ENCODE measurements at regions not wholly inside any gene's neighbourhood (a gene's known extent, or its start where the extent isn't known, plus 50 kb on each side); places are given as distances from the start of the nearest gene placed in this dataset.

- no peaks in the 10 kb centered on the region for H3K36me3 ChIP-seq (replicated peaks; ENCODE audit: control insufficient read depth, insufficient read depth, low read length)
Measured at GRCh38 chr5:74252044-74252443, 388.5 kb downstream of the ENC1 start.

DNA sequence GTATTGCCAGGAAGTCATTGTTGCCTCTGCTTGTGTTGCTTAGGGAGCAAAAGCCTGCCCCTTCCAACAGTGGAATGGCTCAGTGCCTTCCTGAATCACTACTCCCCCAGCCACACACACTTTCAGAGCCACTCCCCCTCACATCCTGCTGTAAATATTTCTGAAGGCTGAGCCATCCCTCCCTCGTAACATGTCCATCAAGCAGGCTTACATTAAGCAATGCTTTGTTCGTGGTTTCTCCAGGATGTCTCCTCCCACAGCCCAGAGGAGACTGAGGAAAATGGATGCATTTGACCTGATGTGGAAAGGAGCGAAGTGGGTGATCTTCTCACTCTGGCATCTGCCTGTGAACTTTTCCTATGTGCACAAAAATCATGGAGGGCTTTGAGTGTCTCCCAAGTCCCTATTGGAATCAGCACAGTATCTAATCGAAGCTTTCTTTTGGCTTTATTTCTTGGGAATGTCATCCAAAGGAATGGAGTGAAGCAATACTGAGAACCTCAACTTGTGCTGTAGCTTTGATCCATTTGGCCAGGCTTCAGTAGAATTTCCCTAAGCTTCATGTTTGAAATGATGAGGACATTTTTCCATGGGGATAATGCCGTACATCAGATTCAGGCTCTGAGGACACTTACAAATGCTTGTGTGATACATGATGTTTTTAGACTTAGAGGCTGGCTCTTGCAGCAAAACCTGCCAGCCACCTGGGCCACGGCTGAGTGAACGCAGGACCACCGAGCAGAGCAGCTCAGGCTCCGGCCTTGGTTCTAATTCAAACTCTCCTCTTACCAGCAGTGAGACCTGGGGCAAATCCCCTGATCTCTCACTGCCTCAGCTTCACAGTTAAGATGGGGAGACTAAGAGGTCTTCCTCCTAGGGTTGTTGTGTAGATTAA, 389.1 kb downstream of the ENC1 start:
- no peak for DNase-seq
- no peaks in the 10 kb centered on the region for H3K27me3 ChIP-seq (ENCODE audit: control insufficient read depth, insufficient read depth, low read length)

More at GRCh38 chr5:74252044-74252443, 388.5 kb downstream of the ENC1 start:
- no peak for DNase-seq
- Histone ChIP-seq H3K27me3 (ENCODE audit: control insufficient read depth, insufficient read depth, low read length) (no peaks in the 10 kb centered on the region), H3K4me3 (ENCODE audit: insufficient read depth, low read depth, low read length) (no peak overlapping the region)

GRCh38 chr5:74250304-74251102, 390.0 kb downstream of the ENC1 start:
- DNase-seq: no peak
- Histone ChIP-seq H3K27me3 (ENCODE audit: control insufficient read depth, insufficient read depth, low read length) (no peaks in the 10 kb centered on the region), H3K4me3 (ENCODE audit: insufficient read depth, low read depth, low read length) (no peak overlapping the region), H3K36me3 (replicated peaks; ENCODE audit: control insufficient read depth, insufficient read depth, low read length) (no peaks in the 10 kb centered on the region)

More for the DNA sequence above, 389.1 kb downstream of the ENC1 start:
- Histone ChIP-seq H3K4me3 (ENCODE audit: insufficient read depth, low read depth, low read length) (no peak overlapping the region), H3K36me3 (replicated peaks; ENCODE audit: control insufficient read depth, insufficient read depth, low read length) (no peaks in the 10 kb centered on the region)

DNA sequence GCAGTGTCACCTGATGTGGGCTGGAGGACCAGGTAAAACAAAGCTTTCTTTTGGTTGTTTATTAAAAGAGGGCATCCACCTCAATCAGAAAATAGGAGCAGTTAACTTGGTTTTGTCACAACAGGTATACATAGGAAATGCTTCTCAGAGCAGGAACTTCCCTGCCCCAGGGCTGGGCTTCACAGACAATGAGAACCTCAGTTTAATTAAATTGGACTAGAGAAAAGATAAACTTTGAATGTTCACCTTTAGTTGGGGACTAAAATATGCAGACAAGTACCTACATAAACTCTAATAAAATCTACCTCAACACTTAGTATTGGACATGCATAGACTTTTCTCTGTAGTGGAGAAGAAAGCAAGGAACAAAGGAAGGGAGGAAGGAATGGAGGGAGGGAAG, 392.0 kb downstream of the ENC1 start:
- Histone ChIP-seq H3K27me3 (ENCODE audit: control insufficient read depth, insufficient read depth, low read length) (no peaks in the 10 kb centered on the region), H3K4me3 (ENCODE audit: insufficient read depth, low read depth, low read length) (no peak overlapping the region), H3K36me3 (replicated peaks; ENCODE audit: control insufficient read depth, insufficient read depth, low read length) (no peaks in the 10 kb centered on the region)
- no peak for DNase-seq

- no peak for DNase-seq
- Histone ChIP-seq H3K27me3 (ENCODE audit: control insufficient read depth, insufficient read depth, low read length) (no peaks in the 10 kb centered on the region), H3K36me3 (replicated peaks; ENCODE audit: control insufficient read depth, insufficient read depth, low read length) (no peaks in the 10 kb centered on the region), H3K4me3 (ENCODE audit: insufficient read depth, low read depth, low read length) (no peak overlapping the region)
Measured at GRCh38 chr5:74244406-74244805, 396.1 kb downstream of the ENC1 start.

DNA sequence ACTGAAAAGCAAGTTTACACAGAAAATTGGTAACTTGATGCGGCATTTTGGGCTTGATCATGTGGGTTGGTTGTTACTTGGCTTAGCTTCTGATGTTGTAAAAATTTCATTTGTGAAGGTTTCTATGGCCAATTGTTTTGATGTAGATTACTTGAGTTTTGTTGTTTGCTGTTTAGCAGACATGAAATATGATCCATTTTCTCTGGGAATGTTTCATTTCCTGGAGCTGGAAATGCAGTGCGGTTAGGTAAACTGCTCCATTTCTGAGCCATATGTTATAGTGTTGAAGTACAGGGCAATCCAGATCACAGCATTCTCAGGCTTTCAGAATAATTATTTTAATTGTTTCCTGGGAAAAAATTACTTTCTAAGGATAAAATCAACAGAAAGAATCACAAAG, 396.9 kb downstream of the ENC1 start:
- Histone ChIP-seq H3K36me3 (replicated peaks; ENCODE audit: control insufficient read depth, insufficient read depth, low read length) (no peaks in the 10 kb centered on the region), H3K4me3 (ENCODE audit: insufficient read depth, low read depth, low read length) (no peak overlapping the region), H3K27me3 (ENCODE audit: control insufficient read depth, insufficient read depth, low read length) (no peaks in the 10 kb centered on the region)
- no peak for DNase-seq

DNA sequence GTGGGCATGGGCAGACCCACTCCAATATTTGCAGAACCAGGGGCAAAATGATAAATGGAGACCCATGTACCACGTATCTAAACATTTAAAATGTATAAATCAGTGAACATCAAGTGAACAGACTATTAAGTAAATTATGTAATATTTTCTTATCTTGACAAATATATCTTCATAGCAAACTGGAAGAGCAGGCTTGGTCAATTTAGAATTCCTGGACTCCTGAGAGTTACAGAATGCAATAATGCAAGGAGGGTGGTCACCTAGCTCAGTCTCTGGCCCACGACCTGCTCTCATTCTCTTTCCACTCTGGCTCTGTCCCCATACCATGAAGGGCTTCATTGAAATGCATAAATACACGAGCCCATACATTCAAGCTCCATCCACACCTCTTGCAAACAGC, 398.0 kb downstream of the ENC1 start:
- Histone ChIP-seq H3K27me3 (ENCODE audit: control insufficient read depth, insufficient read depth, low read length) (no peaks in the 10 kb centered on the region), H3K4me3 (ENCODE audit: insufficient read depth, low read depth, low read length) (no peak overlapping the region), H3K36me3 (replicated peaks; ENCODE audit: control insufficient read depth, insufficient read depth, low read length) (no peaks in the 10 kb centered on the region)
- no peak for DNase-seq

DNA sequence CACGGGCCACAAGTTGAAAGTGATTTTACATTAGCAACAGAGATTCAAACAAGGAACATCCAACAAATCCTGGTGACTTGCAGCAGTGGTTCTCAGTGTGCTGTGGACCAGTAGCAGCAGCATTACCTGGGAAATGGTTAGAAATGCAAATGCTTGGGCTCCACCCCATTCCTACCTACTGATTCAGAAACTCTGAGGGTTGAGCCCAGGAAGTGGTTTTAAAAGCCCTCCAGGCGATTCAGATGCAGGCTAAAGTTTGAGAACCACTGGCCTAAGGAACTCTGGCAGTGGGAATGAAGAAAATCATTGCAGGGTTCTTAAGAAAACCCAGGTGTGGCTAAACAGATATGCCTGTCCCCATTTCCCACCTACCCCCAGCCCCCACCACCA, 398.8 kb downstream of the ENC1 start:
- DNase-seq: no peak
- H3K27me3 ChIP-seq (ENCODE audit: control insufficient read depth, insufficient read depth, low read length): no peaks in the 10 kb centered on the region
- H3K4me3 ChIP-seq (ENCODE audit: insufficient read depth, low read depth, low read length): no peak overlapping the region
- no peaks in the 10 kb centered on the region for H3K36me3 ChIP-seq (replicated peaks; ENCODE audit: control insufficient read depth, insufficient read depth, low read length)

- no peaks in the 10 kb centered on the region for H3K27me3 ChIP-seq (ENCODE audit: control insufficient read depth, insufficient read depth, low read length)
- no peak overlapping the region for H3K4me3 ChIP-seq (ENCODE audit: insufficient read depth, low read depth, low read length)
- no peak for DNase-seq
- H3K36me3 ChIP-seq (replicated peaks; ENCODE audit: control insufficient read depth, insufficient read depth, low read length): no peaks in the 10 kb centered on the region
Measured at GRCh38 chr5:74240783-74241750, 399.5 kb downstream of the ENC1 start.

GRCh38 chr5:74239261-74239660, 401.3 kb downstream of the ENC1 start:
- H3K27me3 ChIP-seq (ENCODE audit: control insufficient read depth, insufficient read depth, low read length): no peaks in the 10 kb centered on the region
- no peak overlapping the region for H3K4me3 ChIP-seq (ENCODE audit: insufficient read depth, low read depth, low read length)
- no peaks in the 10 kb centered on the region for H3K36me3 ChIP-seq (replicated peaks; ENCODE audit: control insufficient read depth, insufficient read depth, low read length)
- no peak for DNase-seq

DNA sequence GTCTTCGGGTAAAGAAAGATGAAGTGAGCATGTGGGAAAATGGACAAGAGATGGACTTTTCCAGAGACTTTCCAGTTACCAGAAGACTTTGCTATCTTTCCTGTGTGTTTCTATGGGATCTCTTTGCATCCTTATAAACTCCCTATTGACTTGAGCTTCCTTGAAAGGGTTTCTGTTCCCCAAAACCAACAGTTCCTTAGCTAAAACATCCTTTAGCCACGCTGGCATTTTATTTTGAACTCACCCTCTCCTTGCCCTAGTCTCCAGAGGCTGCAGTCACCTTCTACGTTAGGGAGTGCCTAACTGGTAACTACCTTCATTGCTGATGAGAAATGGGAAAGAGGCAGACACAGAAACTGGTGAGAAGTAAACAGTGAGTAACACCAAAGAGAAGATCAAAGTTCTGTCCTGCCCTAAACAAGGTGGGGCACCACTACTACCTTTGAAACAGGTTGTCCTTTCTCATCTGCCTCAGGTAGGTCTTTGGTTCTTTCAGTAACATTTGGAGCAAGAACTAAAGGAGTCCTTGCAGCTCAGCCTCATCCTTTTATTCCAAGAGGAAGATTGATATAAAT, 402.9 kb downstream of the ENC1 start:
- DNase-seq: no peak
- Histone ChIP-seq H3K36me3 (replicated peaks; ENCODE audit: control insufficient read depth, insufficient read depth, low read length) (no peaks in the 10 kb centered on the region), H3K4me3 (ENCODE audit: insufficient read depth, low read depth, low read length) (no peak overlapping the region), H3K27me3 (ENCODE audit: control insufficient read depth, insufficient read depth, low read length) (no peaks in the 10 kb centered on the region)

- Histone ChIP-seq H3K27me3 (ENCODE audit: control insufficient read depth, insufficient read depth, low read length) (no peaks in the 10 kb centered on the region), H3K36me3 (replicated peaks; ENCODE audit: control insufficient read depth, insufficient read depth, low read length) (no peaks in the 10 kb centered on the region), H3K4me3 (ENCODE audit: insufficient read depth, low read depth, low read length) (no peak overlapping the region)
- no peak for DNase-seq
Measured at GRCh38 chr5:74235552-74235951, 405.0 kb downstream of the ENC1 start.

DNA sequence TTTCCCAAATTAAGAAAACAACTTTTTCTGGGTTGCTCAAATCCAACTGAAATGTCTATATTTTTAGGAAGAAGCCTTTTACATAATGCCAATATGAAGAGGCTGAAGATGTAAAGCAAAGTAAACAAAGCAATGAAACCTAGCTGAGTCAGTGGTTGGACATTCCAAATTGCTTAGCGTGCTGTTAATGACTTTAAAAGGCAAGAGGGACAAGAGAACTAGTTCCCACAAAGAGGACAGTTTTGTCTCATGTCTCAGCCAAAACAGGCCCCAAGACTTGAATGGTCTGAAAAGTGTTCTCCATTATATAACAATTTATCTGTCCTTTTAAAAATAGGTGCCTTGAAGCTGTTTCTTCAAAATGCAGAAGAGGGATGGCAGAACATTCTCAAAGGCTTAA, 407.0 kb downstream of the ENC1 start:
- no peak for DNase-seq
- Histone ChIP-seq H3K36me3 (replicated peaks; ENCODE audit: control insufficient read depth, insufficient read depth, low read length) (no peaks in the 10 kb centered on the region), H3K27me3 (ENCODE audit: control insufficient read depth, insufficient read depth, low read length) (no peaks in the 10 kb centered on the region), H3K4me3 (ENCODE audit: insufficient read depth, low read depth, low read length) (no peak overlapping the region)

DNA sequence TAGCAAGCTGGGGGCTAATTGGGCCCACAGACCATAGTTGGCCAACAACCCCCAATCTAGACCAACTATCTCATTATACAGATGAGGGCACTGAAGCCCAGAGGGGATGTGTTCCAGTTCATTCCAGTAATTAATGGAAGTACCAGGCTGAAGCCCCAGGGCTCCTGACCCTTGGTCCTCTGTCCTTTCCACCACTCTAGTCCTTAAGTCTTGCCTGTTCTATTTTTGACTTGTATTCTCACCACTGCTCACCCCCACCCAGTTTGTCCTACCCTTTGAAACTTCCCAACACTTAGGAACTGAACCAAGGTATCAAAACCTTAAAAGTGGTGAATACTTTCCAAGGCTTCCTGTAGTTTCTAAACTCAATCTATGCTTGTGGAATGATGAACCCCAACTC, 407.4 kb downstream of the ENC1 start:
- H3K36me3 ChIP-seq (replicated peaks; ENCODE audit: control insufficient read depth, insufficient read depth, low read length): no peaks in the 10 kb centered on the region
- no peak for DNase-seq
- H3K27me3 ChIP-seq (ENCODE audit: control insufficient read depth, insufficient read depth, low read length): no peaks in the 10 kb centered on the region
- H3K4me3 ChIP-seq (ENCODE audit: insufficient read depth, low read depth, low read length): no peak overlapping the region
